DMS114 treated with DMSO at 0.1 percent for 48 hours (cell line): ENCODE measurements at regions not wholly inside any gene's neighbourhood (a gene's known extent, or its start where the extent isn't known, plus 50 kb on each side); places are given as distances from the start of the nearest gene placed in this dataset.
"Not testable (repeated sequence)": the region's sequence is repeated elsewhere in the genome, so short reads cannot be mapped to it uniquely, and the experiment has no call there.

Experiments
- DNase-seq: peaks from one replicate; lab custom pipeline; 2025; ENCODE audit not compliant: unreplicated experiment; lab: John Stamatoyannopoulos, UW

DNA sequence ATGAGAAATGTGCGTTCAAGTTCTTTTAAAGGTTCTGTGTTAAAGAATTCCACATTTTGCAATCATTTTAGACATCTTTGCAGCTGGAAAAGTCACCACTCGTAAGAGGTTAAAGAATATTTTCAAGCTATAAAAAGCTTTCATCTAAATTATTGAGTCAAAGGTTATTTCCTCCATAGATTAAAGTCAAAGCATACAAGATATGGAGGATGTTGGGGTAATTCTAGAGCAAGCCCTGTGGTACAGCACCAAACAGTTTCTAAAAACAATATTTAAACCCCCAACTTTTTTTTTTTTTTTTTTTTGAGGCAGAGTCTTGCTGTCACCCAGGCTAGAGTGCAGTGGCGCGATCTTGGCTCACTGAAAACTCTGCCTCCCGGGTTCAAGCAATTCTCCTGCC, 1299.8 kb upstream of the TMEM132C start:
- no peak for DNase-seq

DNA sequence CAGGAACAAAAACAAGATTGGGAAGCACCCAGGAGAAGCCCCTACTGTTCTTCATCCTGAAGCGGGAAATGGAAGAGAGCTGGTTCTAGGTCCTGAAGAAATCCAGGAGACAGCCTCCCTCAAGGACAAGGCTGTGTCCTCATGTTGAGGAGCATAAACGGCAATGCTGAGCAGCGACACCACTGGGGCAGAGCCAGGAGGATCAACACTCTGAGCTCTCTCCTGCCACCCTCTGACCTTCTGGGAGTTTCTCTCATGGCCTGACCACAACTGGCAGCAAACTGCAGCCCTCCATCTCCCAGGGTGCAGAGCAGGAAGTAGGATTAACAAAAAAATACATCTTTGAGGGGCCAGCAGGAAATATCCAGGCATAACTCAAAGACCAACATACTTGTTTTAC, 1292.2 kb upstream of the TMEM132C start:
- DNase-seq: no peak

DNA sequence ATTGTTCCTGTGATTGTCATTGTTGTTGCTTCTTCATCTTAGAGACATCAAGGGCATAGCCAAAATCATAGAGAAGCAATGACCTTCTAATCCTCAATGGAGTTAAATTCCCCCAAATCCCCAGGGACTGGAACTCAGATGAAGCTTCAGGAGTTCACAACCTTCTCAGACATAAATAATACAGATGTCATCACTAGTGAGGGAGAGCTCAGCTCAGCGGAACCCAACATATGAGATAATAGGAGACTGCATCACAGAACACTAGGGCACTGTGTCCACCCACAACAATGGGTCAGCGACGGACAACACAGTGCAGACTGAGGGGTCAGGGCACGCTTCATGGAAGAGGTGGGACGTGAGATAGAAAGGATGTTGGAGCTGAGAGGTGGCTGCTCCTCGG, 1290.4 kb upstream of the TMEM132C start:
- no peak for DNase-seq

DNA sequence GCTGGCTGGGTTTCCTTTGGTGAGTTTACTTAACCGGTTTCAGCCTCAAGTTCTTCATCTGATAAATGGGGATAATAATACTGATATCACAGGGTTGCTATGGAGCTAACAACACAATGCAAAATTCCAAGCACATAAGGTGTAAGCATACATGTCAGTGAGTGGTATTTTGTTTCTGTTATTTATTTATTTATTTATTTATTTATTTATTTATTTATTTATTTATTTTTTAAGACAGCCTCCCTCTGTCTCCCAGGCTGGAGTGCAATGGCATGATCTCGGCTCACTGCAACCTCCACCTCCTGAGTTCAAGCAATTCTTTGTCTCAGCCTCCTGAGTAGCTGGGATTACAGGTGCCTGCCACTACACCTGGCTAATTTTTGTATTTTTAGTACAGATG, 1287.4 kb upstream of the TMEM132C start:
- DNase-seq: not testable (repeated sequence)

DNA sequence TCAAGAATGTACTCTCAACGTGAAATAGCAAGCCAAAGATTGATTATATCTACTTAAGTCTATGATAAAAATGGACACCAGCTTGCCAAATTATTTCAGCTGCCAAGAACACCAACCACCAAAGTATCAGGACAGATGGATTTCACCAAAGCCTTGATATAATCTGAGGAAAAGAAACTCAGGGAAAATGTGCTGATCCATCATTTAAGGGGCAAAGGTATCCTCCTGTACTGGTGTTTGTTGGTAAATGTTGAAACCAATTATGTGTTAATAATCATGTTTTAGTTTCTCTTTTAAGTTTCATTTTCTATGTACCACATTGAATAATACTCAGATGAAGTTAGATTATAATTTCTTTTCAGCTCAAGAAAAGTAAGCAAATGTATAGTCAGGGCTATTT, 1284.3 kb upstream of the TMEM132C start:
- DNase-seq: no peak

DNA sequence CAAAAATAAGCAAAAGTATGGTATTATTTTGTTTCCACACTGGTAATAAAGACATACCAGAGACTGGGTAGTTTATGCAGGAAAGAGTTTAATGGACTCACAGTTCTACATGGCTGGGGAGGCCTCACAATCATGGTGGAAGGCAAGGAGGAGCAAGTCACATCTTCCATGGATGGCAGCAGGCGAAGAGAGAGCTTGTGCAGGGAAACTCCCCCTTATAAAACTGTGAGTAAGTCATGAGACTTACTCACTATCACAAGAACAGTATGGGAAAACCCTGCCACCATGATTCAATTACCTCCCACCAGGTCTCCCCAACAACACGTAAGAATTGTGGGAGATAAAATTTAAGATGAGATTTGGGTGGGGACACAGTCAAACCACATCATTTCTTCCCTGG, 1283.2 kb upstream of the TMEM132C start:
- not testable (repeated sequence) for DNase-seq

DNA sequence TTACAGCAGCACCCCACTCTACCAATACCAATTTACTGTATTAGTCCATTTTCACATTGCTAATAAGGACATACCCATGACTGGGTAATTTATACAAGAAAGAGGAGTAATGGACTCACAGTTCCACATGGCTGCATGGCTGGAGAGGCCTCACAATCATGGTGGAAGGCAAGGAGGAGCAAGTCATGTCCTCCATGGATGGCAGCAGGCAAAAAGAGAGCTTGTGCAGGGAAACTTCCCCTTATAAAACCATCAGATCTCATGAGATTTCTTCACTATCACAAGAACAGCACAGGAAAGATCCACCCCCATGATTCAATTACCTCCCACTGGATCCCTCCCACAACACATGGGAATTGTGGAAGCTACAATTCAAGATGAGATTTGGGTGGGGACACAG, 1281.3 kb upstream of the TMEM132C start:
- not testable (repeated sequence) for DNase-seq

DNA sequence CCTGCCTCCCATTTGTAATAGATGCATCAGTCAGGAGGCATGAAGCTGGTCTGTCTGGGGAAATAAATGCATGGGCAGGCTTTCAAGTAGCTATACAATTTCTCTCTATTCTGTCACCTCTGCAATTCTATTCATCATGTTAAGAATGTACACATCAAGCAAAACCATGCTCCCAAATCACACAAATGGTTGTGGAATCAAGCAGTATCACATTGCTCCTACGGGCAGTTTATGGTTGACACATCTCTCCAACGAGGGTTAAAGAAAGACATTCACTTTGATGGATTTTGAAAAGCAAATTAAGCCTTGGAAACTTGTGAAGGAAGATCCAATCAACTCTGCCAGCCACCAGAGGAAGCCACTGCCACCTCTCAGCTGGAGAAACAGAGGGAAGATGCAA, 1277.4 kb upstream of the TMEM132C start:
- no peak for DNase-seq

DNA sequence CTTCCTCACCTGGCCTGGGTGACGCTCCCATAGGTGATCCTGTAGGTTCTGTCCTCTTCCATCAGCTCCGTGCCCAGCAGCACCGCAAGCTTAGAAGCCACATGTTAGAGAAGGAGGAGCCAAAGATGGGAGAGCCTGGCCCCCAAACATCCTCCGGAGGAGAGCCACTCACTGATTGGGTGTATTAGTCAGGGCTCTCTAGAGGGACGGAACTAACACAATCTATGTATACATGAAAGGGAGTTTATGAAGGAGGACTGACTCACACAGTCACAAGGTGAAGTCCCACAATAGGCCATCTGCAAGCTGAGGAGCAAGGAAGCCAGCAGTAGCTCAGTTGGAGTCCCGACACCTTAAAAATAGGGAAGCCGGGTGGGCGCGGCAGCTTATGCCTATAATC, 1273.1 kb upstream of the TMEM132C start:
- DNase-seq: no peak

DNA sequence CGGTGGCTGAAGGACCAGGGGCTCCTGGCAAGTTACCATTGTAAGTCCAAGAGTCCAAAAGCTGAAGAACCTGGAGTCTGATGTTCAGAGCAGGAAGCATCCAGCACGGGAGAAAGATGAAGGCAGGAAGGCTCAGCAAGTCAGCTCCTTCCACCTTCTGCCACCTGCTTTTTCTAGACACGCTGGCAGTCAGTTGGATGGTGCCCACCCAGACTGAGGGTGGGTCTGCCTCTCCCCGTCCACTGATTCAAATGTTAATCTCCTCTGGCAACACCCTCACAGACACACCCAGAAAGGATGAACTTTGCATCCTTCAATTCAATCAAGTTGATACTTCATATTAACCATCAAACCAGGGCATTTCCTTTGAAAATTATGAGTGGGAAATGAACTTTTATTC, 1272.4 kb upstream of the TMEM132C start:
- DNase-seq: no peak

DNA sequence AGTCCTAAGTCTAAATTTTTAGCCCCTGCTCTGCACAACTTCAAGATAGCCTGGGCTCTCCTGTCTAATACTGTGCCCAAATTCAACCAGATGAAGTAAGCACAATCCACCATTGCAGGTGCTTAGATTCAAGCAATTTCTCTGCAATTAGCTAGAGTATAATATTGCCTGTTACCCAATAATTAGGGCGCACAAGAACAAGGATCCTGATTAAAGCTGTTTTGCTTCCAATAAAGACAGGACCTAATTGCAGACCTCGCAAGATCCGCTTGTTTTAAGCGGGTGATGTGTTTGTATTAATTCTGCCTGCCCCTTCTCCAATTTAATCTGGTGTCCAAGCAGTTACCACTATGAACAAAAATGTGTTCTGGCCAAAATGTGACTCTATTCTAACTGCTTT, 1268.9 kb upstream of the TMEM132C start:
- DNase-seq: no peak

DNA sequence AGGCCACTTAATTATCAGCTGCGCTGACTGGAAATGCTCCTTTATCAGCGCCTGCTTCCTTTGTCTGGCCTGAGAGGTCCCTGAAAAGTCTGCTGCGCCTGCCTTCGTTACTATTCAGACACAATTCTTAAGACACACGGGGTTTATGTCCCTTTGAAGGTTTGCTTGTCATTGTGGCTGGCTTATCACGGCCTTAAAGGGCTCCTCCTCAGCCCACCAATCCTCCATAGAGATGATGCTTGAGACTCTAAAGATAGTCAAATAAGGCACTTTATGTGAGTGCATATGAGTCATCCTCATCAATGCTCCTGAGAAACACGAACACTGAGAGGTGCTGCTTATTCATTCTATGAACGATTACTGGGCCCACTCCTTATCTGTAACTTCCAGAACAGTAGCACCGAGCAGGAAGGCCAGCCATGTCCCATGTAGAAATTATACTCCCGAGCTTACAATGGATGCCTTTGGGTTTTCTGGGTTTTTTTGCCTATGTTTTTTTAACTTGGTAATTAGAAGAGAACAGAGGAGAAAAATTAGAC, 1268.2 kb upstream of the TMEM132C start:
- DNase-seq: no peak

DNA sequence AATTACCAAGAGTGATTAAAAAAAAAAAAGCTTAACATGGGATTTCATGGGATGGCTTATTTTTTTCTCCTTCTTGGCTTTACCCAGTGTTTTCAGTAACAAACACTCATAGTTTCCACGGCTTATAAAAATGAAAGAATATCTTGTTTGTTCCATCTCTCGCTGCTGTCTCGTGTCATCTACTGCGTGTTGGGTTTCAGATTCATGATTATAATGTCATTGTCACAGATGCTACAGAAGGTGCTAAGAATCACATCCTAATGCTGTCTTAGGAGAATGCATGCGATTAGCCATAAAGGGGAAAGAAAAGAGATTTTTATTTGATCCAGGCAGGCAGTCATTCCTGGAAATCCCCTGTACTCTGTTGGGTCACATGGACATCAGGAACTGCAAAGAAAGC, 1267.6 kb upstream of the TMEM132C start:
- no peak for DNase-seq

DNA sequence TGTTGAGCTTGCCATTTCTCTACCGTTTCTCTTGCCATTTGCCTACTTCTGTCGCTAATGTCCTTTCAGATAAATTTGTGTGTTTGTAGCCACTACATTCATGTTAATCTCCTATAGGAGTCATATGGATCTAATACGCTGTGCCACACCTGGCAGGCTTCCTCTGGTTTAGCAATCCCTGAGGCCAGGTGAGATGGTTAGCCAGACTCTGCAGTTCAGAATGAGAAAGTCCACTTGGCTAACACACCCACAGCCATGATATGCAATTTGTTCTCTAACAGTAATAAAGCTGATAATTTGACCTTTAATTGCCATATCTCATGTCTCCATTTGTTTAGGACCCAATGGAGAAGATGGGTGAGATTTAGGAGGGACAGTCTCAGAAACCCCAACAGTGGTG, 1261.6 kb upstream of the TMEM132C start:
- no peak for DNase-seq

DNA sequence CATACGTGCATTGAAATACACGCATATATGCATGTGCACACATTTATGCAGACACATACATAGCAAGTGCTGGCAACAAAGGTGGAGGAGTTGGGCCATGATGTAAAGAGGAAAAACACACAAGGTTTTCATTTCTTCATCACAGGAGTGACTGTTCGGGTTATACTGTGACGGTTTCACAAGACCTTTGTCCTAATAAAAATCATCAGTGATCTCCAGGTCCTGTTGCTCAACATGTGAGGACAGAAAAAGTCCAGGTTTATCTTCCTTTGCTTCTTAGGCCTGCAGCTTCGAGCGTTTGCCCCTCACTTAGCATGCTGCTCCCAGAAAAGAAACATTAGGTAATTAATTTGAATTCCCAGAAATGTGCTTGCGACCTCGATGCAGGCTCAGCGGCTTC, 1260.0 kb upstream of the TMEM132C start:
- DNase-seq: no peak

DNA sequence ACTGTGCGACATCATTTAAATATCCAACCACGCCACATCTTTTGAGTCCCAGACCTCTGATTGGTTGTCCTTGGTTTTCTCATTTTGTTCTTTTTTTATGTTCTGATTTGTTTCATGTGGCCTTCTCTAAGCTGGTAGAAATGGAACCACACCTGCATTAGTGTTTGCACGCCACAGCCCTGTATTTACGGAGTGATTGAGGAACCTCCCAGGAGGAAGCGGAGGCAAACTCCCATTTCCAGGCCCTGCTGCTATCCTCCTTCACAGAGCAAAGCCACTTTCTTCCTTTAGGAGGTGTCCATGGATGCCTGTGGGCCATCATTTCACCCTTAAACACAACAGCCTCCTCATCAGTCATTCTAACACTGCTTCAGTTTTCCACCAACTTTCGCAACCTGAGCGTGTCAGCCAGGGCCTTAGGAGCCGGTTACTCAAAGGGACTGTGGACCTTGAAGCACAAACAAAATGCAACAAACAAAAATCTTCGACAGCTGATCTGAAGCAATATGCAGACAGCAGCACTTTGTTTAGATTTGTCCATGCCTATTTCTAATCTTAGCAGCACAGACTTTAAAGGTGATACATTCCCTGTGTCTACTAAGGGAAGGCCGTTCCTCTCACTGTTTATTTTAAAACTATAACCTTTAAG, 1258.1 kb upstream of the TMEM132C start:
- no peak for DNase-seq

DNA sequence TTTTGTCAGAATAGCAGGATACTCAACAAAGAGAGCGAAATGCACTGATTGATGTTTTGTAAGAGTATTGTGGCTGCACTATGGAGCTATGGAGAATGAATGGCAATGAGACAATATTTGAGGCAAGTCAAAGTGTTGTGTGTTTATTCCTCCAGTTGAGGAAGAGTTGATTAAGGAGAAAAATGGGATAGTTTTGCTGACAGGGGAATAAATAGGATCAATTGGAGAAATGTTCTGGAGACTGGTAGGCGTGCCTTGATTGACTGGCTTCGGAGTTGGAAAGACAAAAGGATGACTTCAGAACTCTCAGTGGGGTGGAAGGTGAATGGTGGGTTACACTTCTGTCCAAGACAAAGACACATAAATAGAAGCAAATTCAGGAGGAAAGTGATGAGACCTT, 1254.9 kb upstream of the TMEM132C start:
- DNase-seq: no peak

DNA sequence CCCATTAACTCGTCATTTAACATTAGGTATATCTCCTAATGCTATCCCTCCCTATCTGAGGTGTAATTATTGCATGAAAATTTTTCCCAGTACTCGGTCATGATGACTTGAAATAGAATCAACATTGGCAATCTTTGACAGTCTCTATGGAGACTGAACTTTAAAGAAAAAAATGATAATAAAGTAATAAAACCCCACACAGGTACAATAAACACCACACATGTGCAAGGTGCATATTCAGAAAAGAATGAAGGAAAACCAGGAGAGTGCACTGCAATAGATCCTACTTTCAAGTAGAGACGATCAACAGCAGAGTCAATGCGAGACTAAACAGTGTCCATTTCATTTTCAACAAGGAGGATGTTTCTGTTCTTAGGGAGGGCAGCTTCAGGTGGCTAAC, 1253.8 kb upstream of the TMEM132C start:
- no peak for DNase-seq

DNA sequence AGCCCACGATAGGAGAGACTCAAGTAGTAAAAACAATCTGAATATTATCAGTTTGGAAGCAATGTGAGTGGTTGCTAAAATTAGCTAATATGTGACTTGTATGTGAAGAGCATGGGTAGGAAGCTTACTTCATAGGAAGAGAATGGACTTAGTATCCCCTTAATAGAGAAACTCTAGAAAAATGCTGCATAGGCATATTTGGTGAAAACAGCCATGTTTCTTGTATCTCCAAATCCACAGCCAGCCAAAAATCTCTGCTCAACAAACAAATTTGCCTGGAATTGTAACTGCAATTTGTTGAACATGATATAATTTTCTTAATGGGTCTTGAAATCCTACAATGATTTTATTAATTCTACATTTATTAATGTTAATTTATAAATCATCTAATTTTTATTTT, 1252.9 kb upstream of the TMEM132C start:
- DNase-seq: no peak

DNA sequence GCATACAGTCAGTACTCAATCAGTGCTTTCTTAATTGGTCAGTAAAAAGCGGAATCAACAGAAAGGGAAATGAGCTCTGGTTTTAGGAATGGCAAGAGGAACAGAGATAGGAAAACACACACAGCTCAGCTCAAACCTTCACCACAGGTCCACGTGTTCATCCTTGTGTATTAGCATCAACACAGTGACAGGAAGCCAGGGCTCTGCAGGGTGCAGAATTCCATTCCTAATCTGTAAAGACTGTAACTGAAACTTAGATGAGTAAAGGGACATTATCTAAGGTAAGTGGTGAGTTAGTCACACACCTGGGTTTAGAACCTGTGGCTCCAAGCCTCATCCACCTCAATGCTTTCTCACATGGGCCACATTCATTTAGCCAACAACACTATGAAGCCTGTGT, 1242.2 kb upstream of the TMEM132C start:
- no peak for DNase-seq

DNA sequence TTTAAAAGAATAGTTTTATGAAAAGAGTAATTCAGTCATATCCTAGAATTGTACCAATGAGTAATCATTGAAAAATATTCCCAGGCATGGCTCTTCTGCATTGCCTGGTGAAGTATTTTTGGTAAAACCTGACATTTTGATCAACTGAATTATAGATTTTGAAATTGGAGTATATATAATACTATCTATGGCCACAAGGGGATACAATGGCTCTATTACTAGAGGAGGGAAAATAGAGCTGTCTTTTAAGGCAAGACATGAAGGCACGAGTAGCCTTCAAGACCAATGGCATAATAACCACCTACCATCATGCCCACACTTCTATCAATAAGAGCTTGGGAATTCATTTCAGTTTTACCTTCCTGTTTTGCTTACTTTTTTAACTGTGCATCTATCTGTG, 1241.4 kb upstream of the TMEM132C start:
- no peak for DNase-seq

DNA sequence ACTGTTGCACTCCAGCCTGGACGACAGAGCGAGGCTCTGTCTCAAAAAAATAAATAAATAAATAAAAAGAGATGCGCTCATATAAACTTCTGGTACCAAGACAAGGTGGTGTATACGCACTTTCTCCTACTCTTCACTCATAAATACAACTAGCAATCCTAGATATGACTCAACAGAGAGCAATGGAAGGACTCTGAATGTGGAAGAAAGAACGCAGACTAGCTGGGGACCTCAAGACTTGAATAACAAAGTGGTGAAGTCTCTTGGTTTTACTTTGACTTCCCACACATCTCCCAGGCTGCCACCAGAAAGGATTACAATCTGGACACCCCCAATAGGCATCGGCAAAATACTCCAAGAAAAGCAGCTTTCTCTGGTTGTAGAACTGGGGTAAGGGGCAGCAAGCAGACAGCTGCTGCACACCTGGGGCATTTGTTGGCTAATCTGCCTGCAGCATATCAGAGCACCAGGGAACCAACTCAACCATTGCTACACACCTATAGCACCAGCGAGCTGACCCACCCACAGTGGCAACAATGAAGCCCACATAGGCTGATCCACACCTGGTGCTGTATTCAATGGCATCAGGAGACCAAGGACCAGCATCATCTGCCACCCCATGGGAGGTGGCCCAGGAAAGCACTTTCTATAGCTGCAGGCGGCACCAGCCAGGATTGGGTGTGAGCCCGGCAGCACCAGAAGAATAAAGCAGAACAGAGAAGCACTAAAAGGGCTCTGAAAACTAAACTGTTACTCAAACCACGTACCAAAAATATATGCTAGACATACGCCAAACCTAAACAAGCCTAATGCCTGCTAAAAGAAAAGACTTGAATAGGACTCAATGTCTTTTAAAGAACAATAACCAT, 1231.7 kb upstream of the TMEM132C start:
- no peak for DNase-seq
